ENCODE measurements at regions not wholly inside any gene's neighbourhood (a gene's known extent, or its start where the extent isn't known, plus 50 kb on each side); places are given as distances from the start of the nearest gene placed in this dataset.

DNA sequence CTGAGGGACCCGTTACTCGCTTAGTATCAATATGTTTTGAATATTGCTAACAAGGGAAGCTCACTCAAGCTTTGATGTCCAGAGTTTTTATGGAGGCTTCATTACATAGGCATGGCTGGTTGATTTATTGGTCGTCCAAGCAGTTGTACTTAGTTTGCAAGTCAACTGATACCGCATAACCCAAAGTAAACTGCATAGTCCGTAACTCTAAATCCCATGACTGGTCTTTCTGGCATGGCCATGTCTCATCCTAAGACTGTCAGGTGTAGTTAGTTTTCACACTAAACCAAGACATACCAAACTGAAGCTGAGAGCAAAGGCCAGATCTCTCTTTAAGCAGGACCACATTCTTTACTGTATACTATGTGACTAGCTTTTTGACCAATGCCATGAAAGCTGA is 397.9 kb downstream of the TFEC start:
- TF ChIP-seq, protein P1, sequence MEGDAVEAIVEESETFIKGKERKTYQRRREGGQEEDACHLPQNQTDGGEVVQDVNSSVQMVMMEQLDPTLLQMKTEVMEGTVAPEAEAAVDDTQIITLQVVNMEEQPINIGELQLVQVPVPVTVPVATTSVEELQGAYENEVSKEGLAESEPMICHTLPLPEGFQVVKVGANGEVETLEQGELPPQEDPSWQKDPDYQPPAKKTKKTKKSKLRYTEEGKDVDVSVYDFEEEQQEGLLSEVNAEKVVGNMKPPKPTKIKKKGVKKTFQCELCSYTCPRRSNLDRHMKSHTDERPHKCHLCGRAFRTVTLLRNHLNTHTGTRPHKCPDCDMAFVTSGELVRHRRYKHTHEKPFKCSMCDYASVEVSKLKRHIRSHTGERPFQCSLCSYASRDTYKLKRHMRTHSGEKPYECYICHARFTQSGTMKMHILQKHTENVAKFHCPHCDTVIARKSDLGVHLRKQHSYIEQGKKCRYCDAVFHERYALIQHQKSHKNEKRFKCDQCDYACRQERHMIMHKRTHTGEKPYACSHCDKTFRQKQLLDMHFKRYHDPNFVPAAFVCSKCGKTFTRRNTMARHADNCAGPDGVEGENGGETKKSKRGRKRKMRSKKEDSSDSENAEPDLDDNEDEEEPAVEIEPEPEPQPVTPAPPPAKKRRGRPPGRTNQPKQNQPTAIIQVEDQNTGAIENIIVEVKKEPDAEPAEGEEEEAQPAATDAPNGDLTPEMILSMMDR (conservative IDR thresholded peaks at IDR 0.05) = no peak
- TF ChIP-seq EZH2 (IDR thresholded peaks at IDR 0.05; ENCODE audit: low read depth) = no peak

All from PC-9 (cell line).